PC-9 (cell line): ENCODE measurements at regions not wholly inside any gene's neighbourhood (a gene's known extent, or its start where the extent isn't known, plus 50 kb on each side); places are given as distances from the start of the nearest gene placed in this dataset.

Source experiments
- BruUV-seq: library from RNA; stranded (reverse); fragments of 400-500 nt; replicated peaks from 2 replicates; lab custom pipeline; 2021; lab: Mats Ljungman, UMichigan
- CTCF ChIA-PET: fragments of 300-600 bp; sonication (Branson Sonifier 250); formaldehyde crosslinking; loops from one replicate; lab custom pipeline; 2022; ENCODE audit warnings: antibody characterized with exemption; lab: Charles Lee
- POLR2A ChIA-PET: fragments of 300-600 bp; sonication (Branson Sonifier 250); formaldehyde crosslinking; loops from one replicate; lab custom pipeline; 2022; ENCODE audit warnings: antibody characterized with exemption; ENCODE audit not compliant: unreplicated experiment; lab: Charles Lee
- DNase-seq, 2 experiments: peaks; one replicate each; pipeline versions ENCODE4 v3.0.0 to v3.0.0-alpha.2; 2015 to 2022; ENCODE audit warnings: mixed read lengths in 1 of 2
- H2AFZ ChIP-seq: fragments of 200-600 bp; sonication (generic); 2 replicates; pipeline ENCODE4 v1.8.1; 2017; ENCODE audit warnings: antibody characterized with exemption
- H3F3A ChIP-seq: fragments of 200-600 bp; sonication (generic); 2 replicates; pipeline ENCODE4 v1.8.1; 2017; ENCODE audit warnings: antibody characterized with exemption, mild to moderate bottlenecking, low read depth; ENCODE audit not compliant: insufficient read depth
- H3K27ac ChIP-seq: fragments of 200-600 bp; sonication (generic); 2 replicates; pipeline ENCODE4 v1.6.1; 2016; ENCODE audit warnings: mixed run types
- H3K27me3 ChIP-seq: fragments of 200-600 bp; sonication (generic); 2 replicates; pipeline ENCODE4 v1.6.1; 2016; ENCODE audit warnings: low read depth, mixed run types; ENCODE audit not compliant: insufficient read depth
- H3K36me3 ChIP-seq: fragments of 200-600 bp; sonication (generic); 2 replicates; pipeline ENCODE4 v1.6.1; 2016; ENCODE audit warnings: low read depth, mixed run types
- H3K4me1 ChIP-seq: fragments of 200-600 bp; sonication (generic); replicated peaks from 2 replicates; pipeline ENCODE4 v1.6.1; 2016; ENCODE audit warnings: mixed run types; ENCODE audit not compliant: insufficient read depth
- H3K4me2 ChIP-seq: fragments of 200-600 bp; sonication (generic); 2 replicates; pipeline ENCODE4 v1.6.1; 2017; ENCODE audit warnings: mixed run types
- H3K4me3 ChIP-seq: fragments of 200-600 bp; sonication (generic); 2 replicates; pipeline ENCODE4 v1.6.1; 2016; ENCODE audit warnings: mixed run types
- H3K79me2 ChIP-seq: fragments of 200-600 bp; sonication (generic); 2 replicates; pipeline ENCODE4 v1.6.1; 2017; ENCODE audit warnings: low read depth, mixed run types
- H3K9me2 ChIP-seq: fragments of 200-600 bp; sonication (generic); 2 replicates; pipeline ENCODE4 v1.8.1; 2017; ENCODE audit warnings: mild to moderate bottlenecking; ENCODE audit not compliant: insufficient read depth
- H3K9me3 ChIP-seq: fragments of 200-600 bp; sonication (generic); 2 replicates; pipeline ENCODE4 v1.8.1; 2016; ENCODE audit warnings: low read depth; ENCODE audit not compliant: insufficient read depth
- H4K20me1 ChIP-seq: fragments of 200-600 bp; sonication (generic); 2 replicates; pipeline ENCODE4 v1.8.1; 2017; ENCODE audit not compliant: insufficient read depth
- CTCF ChIP-seq: fragments of 200-600 bp; sonication (generic); conservative IDR thresholded peaks from 2 replicates; pipeline ENCODE4 v1.6.1; 2017; ENCODE audit warnings: mixed run types, antibody characterized with exemption, mild to moderate bottlenecking, moderate library complexity
- EZH2 ChIP-seq: fragments of 200-600 bp; sonication (generic); IDR thresholded peaks from 2 replicates; pipeline ENCODE4 v1.8.0; 2017; ENCODE audit warnings: antibody characterized with exemption, low read depth
- intact Hi-C: fragments of 100-400 bp; cut with micrococcal nuclease; formaldehyde crosslinking; loops from one replicate; pipeline ENCODE4 v1.10.0; 2022; ENCODE audit not compliant: unreplicated experiment

GRCh38 chr6:84280030-84280429 lies 52.6 kb upstream of the CEP162 start:
- BruUV-seq, result no TSS peak
- no peaks in the 10 kb centered on the region for H3K36me3 ChIP-seq
- ChIA-PET CTCF (no interaction called here), POLR2A (interaction anchor here (0.6 kb wide), 1 partner anchor 1247 kb away, joined by 5 read pairs; no protein-coding TSS in a partner anchor)
- H3K4me1 ChIP-seq, result no peaks in the 10 kb centered on the region
- H3K4me3 ChIP-seq, result no peak overlapping the region
- H3K27ac ChIP-seq, result no peak overlapping the region
- TF ChIP-seq CTCF (no peak), EZH2 (no peak)
- no peaks in the 10 kb centered on the region for H3K9me2 ChIP-seq
- no peak overlapping the region for H2AFZ ChIP-seq
- H3F3A ChIP-seq, result no peaks in the 10 kb centered on the region
- H3K9me3 ChIP-seq, result no peaks in the 10 kb centered on the region
- no peaks in the 10 kb centered on the region for H3K27me3 ChIP-seq
- no peak overlapping the region for H3K4me2 ChIP-seq
- DNase-seq, result no peak
- H3K79me2 ChIP-seq, result no peaks in the 10 kb centered on the region
- no peaks in the 10 kb centered on the region for H4K20me1 ChIP-seq
- intact Hi-C loops, result loop anchor here (5.0 kb wide), 1 partner anchor 737 kb away; no protein-coding TSS in a partner anchor

DNA sequence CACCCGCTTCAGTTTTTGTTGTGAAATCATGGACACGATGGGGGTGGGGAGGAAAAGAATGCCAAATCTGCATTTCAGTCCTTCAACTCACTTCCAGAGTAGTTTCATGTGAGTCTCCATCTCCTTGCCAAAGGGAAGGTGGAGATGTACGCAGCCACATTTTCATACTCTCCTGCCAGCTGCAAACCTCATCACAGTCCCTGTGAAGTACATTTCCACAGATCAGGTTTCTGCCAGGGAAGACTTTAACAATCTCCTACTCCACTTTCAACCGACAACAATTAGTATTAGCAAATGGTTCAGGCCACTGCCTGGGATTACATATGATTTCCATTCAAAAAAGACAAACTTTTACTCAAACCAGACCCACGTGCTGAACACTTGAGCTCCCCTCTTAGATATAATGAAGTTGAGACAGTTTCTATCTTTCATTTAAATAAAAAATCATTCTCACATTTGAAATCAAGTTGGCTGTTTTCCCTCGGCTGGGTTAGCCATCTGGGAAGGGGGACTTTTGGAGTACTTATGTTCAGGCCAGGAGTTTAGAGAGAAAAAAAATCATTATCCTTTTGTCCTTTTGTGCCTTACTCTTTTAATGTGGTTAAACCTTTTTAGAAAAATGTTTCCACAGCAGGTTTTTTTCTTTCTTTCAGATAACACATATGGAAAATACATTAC lies 51.0 kb upstream of the CEP162 start:
- Histone ChIP-seq H2AFZ (no peak overlapping the region), H3K27ac (no peak overlapping the region), H3K9me2 (no peaks in the 10 kb centered on the region), H3K4me1 (no peaks in the 10 kb centered on the region), H3K4me3 (no peak overlapping the region), H4K20me1 (no peaks in the 10 kb centered on the region), H3K27me3 (no peaks in the 10 kb centered on the region), H3K4me2 (no peak overlapping the region), H3K79me2 (no peaks in the 10 kb centered on the region), H3K36me3 (no peaks in the 10 kb centered on the region), H3K9me3 (no peaks in the 10 kb centered on the region), H3F3A (no peaks in the 10 kb centered on the region)
- ChIA-PET POLR2A (no interaction called here), CTCF (interaction anchor here (0.6 kb wide), 2 partner anchors 72 to 624 kb away, joined by 3 read pairs; no protein-coding TSS in a partner anchor)
- BruUV-seq, result no TSS peak
- no peak for DNase-seq
- TF ChIP-seq CTCF, result no peak
- no peak for TF ChIP-seq EZH2
- intact Hi-C loops, result no loop called here
